SK-N-SH (cell line): ENCODE measurements at regions not wholly inside any gene's neighbourhood (a gene's known extent, or its start where the extent isn't known, plus 50 kb on each side); places are given as distances from the start of the nearest gene placed in this dataset.

Experiments used
- CTCF ChIA-PET: fragments of 300-600, 350-600 bp; formaldehyde crosslinking; extraction: SDS; loops from one replicate; lab custom pipeline; 2021; lab: Yijun Ruan, JAX
- POLR2A ChIA-PET: fragments of 350-600 bp; sonication (Branson Sonifier 250); formaldehyde crosslinking; extraction: SDS; loops from one replicate; lab custom pipeline; 2020; ENCODE audit warnings: antibody characterized with exemption, inconsistent platforms; lab: Yijun Ruan, JAX
- DNase-seq: peaks from one replicate; pipeline ENCODE4 v3.0.0; 2012
- H2AFZ ChIP-seq: fragments of 200-600 bp; sonication (generic); 2 replicates; pipeline ENCODE4 v1.8.1; 2016; ENCODE audit warnings: antibody characterized with exemption, mild to moderate bottlenecking, low read depth
- H3F3A ChIP-seq: fragments of 200-600 bp; sonication (generic); replicated peaks from 2 replicates; pipeline ENCODE3; 2016; ENCODE audit warnings: antibody characterized with exemption, mild to moderate bottlenecking; ENCODE audit not compliant: insufficient read depth
- H3K27ac ChIP-seq, 2 experiments: fragments of 200-500 bp in 1 of 2; fragments of 200-600 bp in 1 of 2; sonication (Bioruptor generic) in 1 of 2; sonication (generic), shearing (Covaris generic) in 1 of 2; 2 replicates each; pipeline versions ENCODE4 v1.5.1 to v1.6.1; 2014 to 2016; ENCODE audit warnings: low read depth in 2 of 2, inconsistent platforms in 1 of 2, low read length in 1 of 2, mild to moderate bottlenecking in 1 of 2, mixed read lengths in 1 of 2
- H3K27me3 ChIP-seq: fragments of 200-600 bp; sonication (generic), shearing (Covaris generic); 2 replicates; pipeline ENCODE4 v1.6.1; 2016; ENCODE audit warnings: mixed run types; ENCODE audit not compliant: insufficient read depth
- H3K36me3 ChIP-seq, 2 experiments: fragments of 200-500 bp in 1 of 2; fragments of 200-600 bp in 1 of 2; sonication (Bioruptor generic) in 1 of 2; sonication (generic) in 1 of 2; replicated peaks in 1 of 2; 2 replicates each; pipeline versions ENCODE3 to v1.5.1; 2014 to 2016; ENCODE audit warnings: low read length in 1 of 2, mild to moderate bottlenecking in 1 of 2; ENCODE audit not compliant: insufficient read depth in 2 of 2, control insufficient read depth in 1 of 2
- H3K4me1 ChIP-seq, 2 experiments: fragments of 200-500 bp in 1 of 2; fragments of 200-600 bp in 1 of 2; sonication (Bioruptor generic) in 1 of 2; sonication (generic), shearing (Covaris generic) in 1 of 2; 2 replicates each; pipeline versions ENCODE4 v1.5.1 to v1.6.1; 2014 to 2016; ENCODE audit warnings: low read depth in 1 of 2, low read length in 1 of 2, mixed run types in 1 of 2; ENCODE audit not compliant: insufficient read depth in 2 of 2, control insufficient read depth in 1 of 2
- H3K4me2 ChIP-seq: fragments of 200-600 bp; sonication (generic), shearing (Covaris generic); 2 replicates; pipeline ENCODE4 v1.6.1; 2017; ENCODE audit warnings: mixed run types
- H3K4me3 ChIP-seq, 2 experiments: fragments of 200-500 bp in 1 of 2; fragments of 200-600 bp in 1 of 2; sonication (Bioruptor generic) in 1 of 2; sonication (generic), shearing (Covaris generic) in 1 of 2; 2 replicates each; pipeline versions ENCODE4 v1.5.1 to v1.8.1; 2014 to 2016; ENCODE audit warnings: low read depth in 2 of 2, inconsistent platforms in 1 of 2, low read length in 1 of 2, mild to moderate bottlenecking in 1 of 2, mixed read lengths in 1 of 2, moderate library complexity in 1 of 2
- H3K79me2 ChIP-seq: fragments of 200-600 bp; sonication (generic); 2 replicates; pipeline ENCODE4 v1.8.1; 2017; ENCODE audit warnings: mild to moderate bottlenecking; ENCODE audit not compliant: insufficient read depth
- H3K9ac ChIP-seq: fragments of 200-600 bp; sonication (generic); 2 replicates; pipeline ENCODE4 v1.6.1; 2017; ENCODE audit warnings: mixed run types
- H3K9me2 ChIP-seq: fragments of 200-600 bp; sonication (generic); 2 replicates; pipeline ENCODE4 v1.6.1; 2017; ENCODE audit warnings: mixed run types
- H3K9me3 ChIP-seq: fragments of 200-600 bp; sonication (generic); 2 replicates; pipeline ENCODE4 v1.6.1; 2017; ENCODE audit warnings: mixed run types, mild to moderate bottlenecking, moderate library complexity
- H4K20me1 ChIP-seq: fragments of 200-600 bp; sonication (generic); 2 replicates; pipeline ENCODE4 v1.6.1; 2017; ENCODE audit warnings: mild to moderate bottlenecking, mixed run types; ENCODE audit not compliant: insufficient read depth
- CTCF ChIP-seq: fragments of 200-600 bp; sonication (generic); IDR thresholded peaks from 2 replicates; pipeline ENCODE4 v1.6.1; 2017; ENCODE audit warnings: antibody characterized with exemption, mild to moderate bottlenecking, moderate library complexity
- ELF1 ChIP-seq: IDR thresholded peaks from 2 replicates; pipeline ENCODE4 v1.4.0; 2012
- FOXJ3 ChIP-seq: sonication (generic); formaldehyde crosslinking; IDR thresholded peaks from 2 replicates; pipeline ENCODE4 v1.5.1; 2020; ENCODE audit warnings: mild to moderate bottlenecking, missing genetic modification reagents
- GABPA ChIP-seq: IDR thresholded peaks from 2 replicates; pipeline ENCODE4 v1.4.0; 2012; ENCODE audit warnings: low read depth, mild to moderate bottlenecking
- GATA2 ChIP-seq: sonication (generic); formaldehyde crosslinking; IDR thresholded peaks from 2 replicates; pipeline ENCODE4 v1.5.0; 2020; ENCODE audit warnings: mild to moderate bottlenecking, missing genetic modification reagents
- JUND ChIP-seq: IDR thresholded peaks from 2 replicates; pipeline ENCODE4 v1.4.0; 2012
- MAX ChIP-seq: IDR thresholded peaks from 2 replicates; pipeline ENCODE4 v1.4.0; 2012; ENCODE audit warnings: low read depth
- RAD21 ChIP-seq: IDR thresholded peaks from 2 replicates; pipeline ENCODE4 v1.6.1; 2012; ENCODE audit warnings: mild to moderate bottlenecking, low read length
- RCOR1 ChIP-seq: fragments of 150-350 bp; IDR thresholded peaks from 2 replicates; pipeline ENCODE4 v1.6.1; 2017; ENCODE audit warnings: antibody characterized with exemption, low read length
- RFX5 ChIP-seq: IDR thresholded peaks from 2 replicates; pipeline ENCODE4 v1.6.1; 2012; ENCODE audit warnings: mild to moderate bottlenecking, improper control_type of control experiment, low read length
- SIN3A ChIP-seq: IDR thresholded peaks from 2 replicates; pipeline ENCODE4 v1.6.1; 2012; ENCODE audit warnings: low read depth, mild to moderate bottlenecking, low read length, moderate library complexity, borderline replicate concordance
- TCF12 ChIP-seq: IDR thresholded peaks from 2 replicates; pipeline ENCODE4 v1.4.0; 2012
- TEAD4 ChIP-seq: IDR thresholded peaks from 2 replicates; pipeline ENCODE4 v1.4.0; 2012; ENCODE audit warnings: mild to moderate bottlenecking, borderline replicate concordance; ENCODE audit not compliant: insufficient read depth
- USF1 ChIP-seq: IDR thresholded peaks from 2 replicates; pipeline ENCODE4 v1.4.0; 2012; ENCODE audit warnings: low read depth, borderline replicate concordance
- USF2 ChIP-seq: fragments of 150-350 bp; IDR thresholded peaks from 2 replicates; pipeline ENCODE4 v1.6.1; 2017; ENCODE audit warnings: antibody characterized with exemption, low read length, low read depth, borderline replicate concordance
- ZBTB33 ChIP-seq: IDR thresholded peaks from 2 replicates; pipeline ENCODE4 v1.4.0; 2012; ENCODE audit warnings: low read depth, borderline replicate concordance
- WGBS: methylation state at CpG from one replicate; pipeline ENCODE4 v1.1.6; 2017; ENCODE audit warnings: low lambda C conversion rate; 5-methylcytosine and 5-hydroxymethylcytosine counted together

- Histone ChIP-seq H3F3A (no peaks in the 10 kb centered on the region), H3K9me2 (no peaks in the 10 kb centered on the region), H2AFZ (no peak overlapping the region), H3K27me3 (no peaks in the 10 kb centered on the region), H3K4me2 (no peak overlapping the region), H3K9me3 (no peaks in the 10 kb centered on the region), H3K79me2 (no peaks in the 10 kb centered on the region), H3K36me3 (no peaks in the 10 kb centered on the region), H3K4me1 (no peaks in the 10 kb centered on the region), H3K9ac (no peak overlapping the region), H4K20me1 (no peaks in the 10 kb centered on the region), H3K4me3 (no peak overlapping the region), H3K27ac (no peak overlapping the region)
- TF ChIP-seq ZBTB33 (no peak), USF1 (no peak), TCF12 (no peak), GABPA (no peak), FOXJ3 (no peak), GATA2 (CRISPR knock-in tag) (no peak), SIN3A (no peak), RFX5 (no peak), CTCF (no peak), TEAD4 (no peak), ELF1 (no peak), JUND (no peak), USF2 (no peak), RAD21 (no peak), RCOR1 (no peak), MAX (no peak)
- ChIA-PET CTCF (no interaction called here), POLR2A (no interaction called here)
- WGBS: 6% methylated on average over 2 of the region's 2 CpGs
- DNase-seq: no peak
These were observed 415.0 kb upstream of the GYPC start for GRCh38 chr2:126241001-126241400.
